ENCODE measurements at regions not wholly inside any gene's neighbourhood (a gene's known extent, or its start where the extent isn't known, plus 50 kb on each side); places are given as distances from the start of the nearest gene placed in this dataset.

DNA sequence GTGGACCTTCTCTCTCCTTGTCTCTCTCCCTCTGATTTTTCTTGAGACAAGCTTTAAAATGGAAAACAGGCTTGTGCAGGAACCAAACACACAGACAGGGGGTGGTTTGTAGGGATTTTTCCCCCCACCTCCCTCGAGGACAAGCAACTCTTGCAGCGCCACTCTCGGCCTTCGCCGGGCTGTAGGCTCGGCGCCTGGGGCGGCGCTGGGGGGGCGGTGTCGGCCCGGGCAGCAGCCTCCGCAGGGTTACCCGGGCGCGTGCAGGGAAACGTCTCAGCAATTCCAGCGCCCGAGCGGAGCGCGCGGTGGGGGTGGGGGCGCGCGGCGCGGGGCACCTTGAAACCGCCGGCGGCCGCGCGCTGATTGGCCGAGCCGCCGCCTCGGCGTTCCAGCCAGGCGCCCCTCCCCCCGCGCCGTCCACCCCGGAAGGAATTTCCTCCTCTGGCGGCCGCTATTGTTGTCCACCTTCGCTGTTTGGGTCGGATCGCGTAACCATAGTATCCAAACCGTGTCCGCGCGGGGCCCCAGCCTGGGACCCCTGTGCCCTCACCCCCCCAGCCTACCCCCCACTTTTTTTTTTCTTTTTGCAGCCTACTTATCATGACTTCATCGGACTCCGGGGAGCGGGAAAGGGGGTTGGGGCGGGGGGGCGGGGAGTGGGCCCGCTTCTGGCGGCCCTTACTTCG is 59.8 kb upstream of the ACOT11 start (continued):
- TF ChIP-seq NR3C1 (CRISPR knock-in tag; conservative IDR thresholded peaks at IDR 0.05; ENCODE audit: low read depth), result no peak
- TF ChIP-seq, protein P1, sequence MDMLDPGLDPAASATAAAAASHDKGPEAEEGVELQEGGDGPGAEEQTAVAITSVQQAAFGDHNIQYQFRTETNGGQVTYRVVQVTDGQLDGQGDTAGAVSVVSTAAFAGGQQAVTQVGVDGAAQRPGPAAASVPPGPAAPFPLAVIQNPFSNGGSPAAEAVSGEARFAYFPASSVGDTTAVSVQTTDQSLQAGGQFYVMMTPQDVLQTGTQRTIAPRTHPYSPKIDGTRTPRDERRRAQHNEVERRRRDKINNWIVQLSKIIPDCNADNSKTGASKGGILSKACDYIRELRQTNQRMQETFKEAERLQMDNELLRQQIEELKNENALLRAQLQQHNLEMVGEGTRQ (CRISPR knock-in tag; IDR thresholded peaks at IDR 0.05), result peak; percentile 24; the same call in 1 of the 2 replicates
- TF ChIP-seq GTF2I (CRISPR knock-in tag; conservative IDR thresholded peaks at IDR 0.05), result no peak
- peak; percentile 82 for TF ChIP-seq NFYB (CRISPR knock-in tag; conservative IDR thresholded peaks at IDR 0.05; ENCODE audit: low read depth)
- TF ChIP-seq HMGA2 (CRISPR knock-in tag; IDR thresholded peaks at IDR 0.05), result no peak
- TF ChIP-seq JAZF1 (CRISPR knock-in tag; IDR thresholded peaks at IDR 0.05), result no peak
- TF ChIP-seq FOXP1 (CRISPR knock-in tag; IDR thresholded peaks at IDR 0.05; ENCODE audit: borderline replicate concordance), result peak; percentile 94
- peak; percentile 72 for TF ChIP-seq NFE2L1 (CRISPR knock-in tag; IDR thresholded peaks at IDR 0.05)
- TF ChIP-seq ZNF263 (CRISPR knock-in tag; IDR thresholded peaks at IDR 0.05; ENCODE audit: low read depth), result no peak
- TF ChIP-seq EMX1 (CRISPR knock-in tag; IDR thresholded peaks at IDR 0.05), result no peak
- no peak for TF ChIP-seq NR2C2 (CRISPR knock-in tag; IDR thresholded peaks at IDR 0.05)
- TF ChIP-seq FOXJ3 (CRISPR knock-in tag; IDR thresholded peaks at IDR 0.05; ENCODE audit: borderline replicate concordance), result no peak
- TF ChIP-seq RORB (CRISPR knock-in tag; IDR thresholded peaks at IDR 0.05), result no peak
- peak; percentile 88 for TF ChIP-seq SP1 (CRISPR knock-in tag; conservative IDR thresholded peaks at IDR 0.05)
- peak; percentile 96; the same call in 1 of the 2 replicates for TF ChIP-seq KAT7 (CRISPR knock-in tag; IDR thresholded peaks at IDR 0.05; ENCODE audit: borderline replicate concordance)
- 0 out of 2 replicates have a peak, but pooled peaks have one; percentile 64 for TF ChIP-seq ESRRA (CRISPR knock-in tag; IDR thresholded peaks at IDR 0.05; ENCODE audit: borderline replicate concordance)
- TF ChIP-seq, protein P2, sequence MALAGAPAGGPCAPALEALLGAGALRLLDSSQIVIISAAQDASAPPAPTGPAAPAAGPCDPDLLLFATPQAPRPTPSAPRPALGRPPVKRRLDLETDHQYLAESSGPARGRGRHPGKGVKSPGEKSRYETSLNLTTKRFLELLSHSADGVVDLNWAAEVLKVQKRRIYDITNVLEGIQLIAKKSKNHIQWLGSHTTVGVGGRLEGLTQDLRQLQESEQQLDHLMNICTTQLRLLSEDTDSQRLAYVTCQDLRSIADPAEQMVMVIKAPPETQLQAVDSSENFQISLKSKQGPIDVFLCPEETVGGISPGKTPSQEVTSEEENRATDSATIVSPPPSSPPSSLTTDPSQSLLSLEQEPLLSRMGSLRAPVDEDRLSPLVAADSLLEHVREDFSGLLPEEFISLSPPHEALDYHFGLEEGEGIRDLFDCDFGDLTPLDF (CRISPR knock-in tag; IDR thresholded peaks at IDR 0.05), result no peak
- peak; percentile 75 for TF ChIP-seq ZNF423 (CRISPR knock-in tag; IDR thresholded peaks at IDR 0.05)
- TF ChIP-seq, protein P3, sequence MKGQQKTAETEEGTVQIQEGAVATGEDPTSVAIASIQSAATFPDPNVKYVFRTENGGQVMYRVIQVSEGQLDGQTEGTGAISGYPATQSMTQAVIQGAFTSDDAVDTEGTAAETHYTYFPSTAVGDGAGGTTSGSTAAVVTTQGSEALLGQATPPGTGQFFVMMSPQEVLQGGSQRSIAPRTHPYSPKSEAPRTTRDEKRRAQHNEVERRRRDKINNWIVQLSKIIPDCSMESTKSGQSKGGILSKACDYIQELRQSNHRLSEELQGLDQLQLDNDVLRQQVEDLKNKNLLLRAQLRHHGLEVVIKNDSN (CRISPR knock-in tag; IDR thresholded peaks at IDR 0.05), result no peak
- no peak for TF ChIP-seq ZNF396 (CRISPR knock-in tag; IDR thresholded peaks at IDR 0.05; ENCODE audit: borderline replicate concordance)
- TF ChIP-seq, protein P4, sequence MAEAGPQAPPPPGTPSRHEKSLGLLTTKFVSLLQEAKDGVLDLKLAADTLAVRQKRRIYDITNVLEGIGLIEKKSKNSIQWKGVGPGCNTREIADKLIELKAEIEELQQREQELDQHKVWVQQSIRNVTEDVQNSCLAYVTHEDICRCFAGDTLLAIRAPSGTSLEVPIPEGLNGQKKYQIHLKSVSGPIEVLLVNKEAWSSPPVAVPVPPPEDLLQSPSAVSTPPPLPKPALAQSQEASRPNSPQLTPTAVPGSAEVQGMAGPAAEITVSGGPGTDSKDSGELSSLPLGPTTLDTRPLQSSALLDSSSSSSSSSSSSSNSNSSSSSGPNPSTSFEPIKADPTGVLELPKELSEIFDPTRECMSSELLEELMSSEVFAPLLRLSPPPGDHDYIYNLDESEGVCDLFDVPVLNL (CRISPR knock-in tag; IDR thresholded peaks at IDR 0.05; ENCODE audit: borderline replicate concordance, low read depth), result no peak
- TF ChIP-seq SMAD4 (CRISPR knock-in tag; IDR thresholded peaks at IDR 0.05), result no peak
- TF ChIP-seq TCF7 (CRISPR knock-in tag; IDR thresholded peaks at IDR 0.05; ENCODE audit: low read depth), result no peak
- TF ChIP-seq, protein P5, sequence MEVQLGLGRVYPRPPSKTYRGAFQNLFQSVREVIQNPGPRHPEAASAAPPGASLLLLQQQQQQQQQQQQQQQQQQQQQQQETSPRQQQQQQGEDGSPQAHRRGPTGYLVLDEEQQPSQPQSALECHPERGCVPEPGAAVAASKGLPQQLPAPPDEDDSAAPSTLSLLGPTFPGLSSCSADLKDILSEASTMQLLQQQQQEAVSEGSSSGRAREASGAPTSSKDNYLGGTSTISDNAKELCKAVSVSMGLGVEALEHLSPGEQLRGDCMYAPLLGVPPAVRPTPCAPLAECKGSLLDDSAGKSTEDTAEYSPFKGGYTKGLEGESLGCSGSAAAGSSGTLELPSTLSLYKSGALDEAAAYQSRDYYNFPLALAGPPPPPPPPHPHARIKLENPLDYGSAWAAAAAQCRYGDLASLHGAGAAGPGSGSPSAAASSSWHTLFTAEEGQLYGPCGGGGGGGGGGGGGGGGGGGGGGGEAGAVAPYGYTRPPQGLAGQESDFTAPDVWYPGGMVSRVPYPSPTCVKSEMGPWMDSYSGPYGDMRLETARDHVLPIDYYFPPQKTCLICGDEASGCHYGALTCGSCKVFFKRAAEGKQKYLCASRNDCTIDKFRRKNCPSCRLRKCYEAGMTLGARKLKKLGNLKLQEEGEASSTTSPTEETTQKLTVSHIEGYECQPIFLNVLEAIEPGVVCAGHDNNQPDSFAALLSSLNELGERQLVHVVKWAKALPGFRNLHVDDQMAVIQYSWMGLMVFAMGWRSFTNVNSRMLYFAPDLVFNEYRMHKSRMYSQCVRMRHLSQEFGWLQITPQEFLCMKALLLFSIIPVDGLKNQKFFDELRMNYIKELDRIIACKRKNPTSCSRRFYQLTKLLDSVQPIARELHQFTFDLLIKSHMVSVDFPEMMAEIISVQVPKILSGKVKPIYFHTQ (CRISPR knock-in tag; IDR thresholded peaks at IDR 0.05), result no peak
- TF ChIP-seq, protein P6, sequence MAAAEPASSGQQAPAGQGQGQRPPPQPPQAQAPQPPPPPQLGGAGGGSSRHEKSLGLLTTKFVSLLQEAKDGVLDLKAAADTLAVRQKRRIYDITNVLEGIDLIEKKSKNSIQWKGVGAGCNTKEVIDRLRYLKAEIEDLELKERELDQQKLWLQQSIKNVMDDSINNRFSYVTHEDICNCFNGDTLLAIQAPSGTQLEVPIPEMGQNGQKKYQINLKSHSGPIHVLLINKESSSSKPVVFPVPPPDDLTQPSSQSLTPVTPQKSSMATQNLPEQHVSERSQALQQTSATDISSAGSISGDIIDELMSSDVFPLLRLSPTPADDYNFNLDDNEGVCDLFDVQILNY (CRISPR knock-in tag; IDR thresholded peaks at IDR 0.05), result peak; percentile 79; the same call in 1 of the 2 replicates
- TF ChIP-seq ELF4 (CRISPR knock-in tag; IDR thresholded peaks at IDR 0.05; ENCODE audit: low read depth), result 0 out of 2 replicates have a peak, but pooled peaks have one; percentile 24
- TF ChIP-seq, protein P7, sequence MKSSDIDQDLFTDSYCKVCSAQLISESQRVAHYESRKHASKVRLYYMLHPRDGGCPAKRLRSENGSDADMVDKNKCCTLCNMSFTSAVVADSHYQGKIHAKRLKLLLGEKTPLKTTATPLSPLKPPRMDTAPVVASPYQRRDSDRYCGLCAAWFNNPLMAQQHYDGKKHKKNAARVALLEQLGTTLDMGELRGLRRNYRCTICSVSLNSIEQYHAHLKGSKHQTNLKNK (CRISPR knock-in tag; IDR thresholded peaks at IDR 0.05), result no peak
- no peak for TF ChIP-seq CBFB (CRISPR knock-in tag; IDR thresholded peaks at IDR 0.05; ENCODE audit: low read depth)
- TF ChIP-seq, protein P8, sequence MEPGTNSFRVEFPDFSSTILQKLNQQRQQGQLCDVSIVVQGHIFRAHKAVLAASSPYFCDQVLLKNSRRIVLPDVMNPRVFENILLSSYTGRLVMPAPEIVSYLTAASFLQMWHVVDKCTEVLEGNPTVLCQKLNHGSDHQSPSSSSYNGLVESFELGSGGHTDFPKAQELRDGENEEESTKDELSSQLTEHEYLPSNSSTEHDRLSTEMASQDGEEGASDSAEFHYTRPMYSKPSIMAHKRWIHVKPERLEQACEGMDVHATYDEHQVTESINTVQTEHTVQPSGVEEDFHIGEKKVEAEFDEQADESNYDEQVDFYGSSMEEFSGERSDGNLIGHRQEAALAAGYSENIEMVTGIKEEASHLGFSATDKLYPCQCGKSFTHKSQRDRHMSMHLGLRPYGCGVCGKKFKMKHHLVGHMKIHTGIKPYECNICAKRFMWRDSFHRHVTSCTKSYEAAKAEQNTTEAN (CRISPR knock-in tag; IDR thresholded peaks at IDR 0.05), result no peak
- no peak for TF ChIP-seq ZNF671 (CRISPR knock-in tag; IDR thresholded peaks at IDR 0.05)
- TF ChIP-seq ATF1 (CRISPR knock-in tag; IDR thresholded peaks at IDR 0.05), result no peak
- TF ChIP-seq PRRX2 (CRISPR knock-in tag; IDR thresholded peaks at IDR 0.05), result no peak
- TF ChIP-seq TEAD1 (CRISPR knock-in tag; IDR thresholded peaks at IDR 0.05), result peak; percentile 83
